H1 (cell line): ENCODE measurements at regions not wholly inside any gene's neighbourhood (a gene's known extent, or its start where the extent isn't known, plus 50 kb on each side); places are given as distances from the start of the nearest gene placed in this dataset.

ENCODE experiments used
- EZH2 ChIP-seq: fragments of 200-600 bp; sonication (generic); IDR thresholded peaks from 2 replicates; pipeline ENCODE4 v1.7.1; 2012; ENCODE audit warnings: low read depth, mild to moderate bottlenecking, moderate library complexity, low read length, inconsistent platforms; ENCODE audit not compliant: severe bottlenecking
- POLR2A ChIP-seq, 2 experiments: IDR thresholded peaks; 1 replicate in 1 of 2; 2 replicates in 1 of 2; pipeline ENCODE4 v1.6.1; 2011; ENCODE audit warnings: low read depth in 2 of 2, low read length in 2 of 2, mild to moderate bottlenecking in 2 of 2; ENCODE audit errors: control extremely low read depth in 1 of 2
- POLR2AphosphoS5 ChIP-seq: IDR thresholded peaks from 2 replicates; pipeline ENCODE4 v1.6.1; 2011; ENCODE audit warnings: low read depth, low read length
- RAD21 ChIP-seq, 2 experiments: IDR thresholded peaks in 1 of 2; conservative IDR thresholded peaks in 1 of 2; 2 replicates each; pipeline ENCODE4 v1.6.1; 2011; ENCODE audit warnings: low read depth in 2 of 2, low read length in 2 of 2, improper control_type of control experiment in 1 of 2, inconsistent platforms in 1 of 2, mild to moderate bottlenecking in 1 of 2, moderate library complexity in 1 of 2
- SIN3A ChIP-seq, 2 experiments: IDR thresholded peaks in 1 of 2; conservative IDR thresholded peaks in 1 of 2; 2 replicates each; pipeline ENCODE4 v1.6.1; 2011 to 2012; ENCODE audit warnings: low read length in 2 of 2, improper control_type of control experiment in 1 of 2, low read depth in 1 of 2, mild to moderate bottlenecking in 1 of 2
- TAF1 ChIP-seq: IDR thresholded peaks from 2 replicates; pipeline ENCODE4 v1.6.1; 2011; ENCODE audit warnings: mild to moderate bottlenecking, low read depth, low read length
- TAF7 ChIP-seq: optimal IDR thresholded peaks from 2 replicates; pipeline ENCODE3; 2011; ENCODE audit warnings: low read depth, mild to moderate bottlenecking, inconsistent platforms, low read length, moderate library complexity, borderline replicate concordance
- TBP ChIP-seq: IDR thresholded peaks from 2 replicates; pipeline ENCODE4 v1.6.1; 2011; ENCODE audit warnings: low read depth, low read length, improper control_type of control experiment
- YY1 ChIP-seq: IDR thresholded peaks from 2 replicates; pipeline ENCODE4 v1.6.1; 2011; ENCODE audit warnings: low read depth, mild to moderate bottlenecking, low read length
- ZNF274 ChIP-seq: IDR thresholded peaks from 2 replicates; pipeline ENCODE4 v1.7.0; 2012; ENCODE audit warnings: low read length, borderline replicate concordance; ENCODE audit errors: extremely low read depth
- TF ChIP-seq, protein P1 (sequence below), 3 experiments: IDR thresholded peaks; 1 replicate in 2 of 3; 2 replicates in 1 of 3; pipeline versions ENCODE4 v1.5.1 to v1.6.1; 2011; ENCODE audit warnings: low read length in 3 of 3, mild to moderate bottlenecking in 3 of 3, inconsistent platforms in 2 of 3, low read depth in 1 of 3, moderate library complexity in 1 of 3; ENCODE audit not compliant: insufficient read depth in 1 of 3; ENCODE audit errors: control extremely low read depth in 1 of 3
- TF ChIP-seq, protein P2 (sequence below): IDR thresholded peaks from 2 replicates; pipeline ENCODE4 v1.6.1; 2011; ENCODE audit warnings: low read depth, mild to moderate bottlenecking, low read length; ENCODE audit not compliant: insufficient read depth
- TF ChIP-seq, protein P3 (sequence below): IDR thresholded peaks from 2 replicates; pipeline ENCODE4 v1.6.1; 2012; ENCODE audit warnings: inconsistent platforms

DNA sequence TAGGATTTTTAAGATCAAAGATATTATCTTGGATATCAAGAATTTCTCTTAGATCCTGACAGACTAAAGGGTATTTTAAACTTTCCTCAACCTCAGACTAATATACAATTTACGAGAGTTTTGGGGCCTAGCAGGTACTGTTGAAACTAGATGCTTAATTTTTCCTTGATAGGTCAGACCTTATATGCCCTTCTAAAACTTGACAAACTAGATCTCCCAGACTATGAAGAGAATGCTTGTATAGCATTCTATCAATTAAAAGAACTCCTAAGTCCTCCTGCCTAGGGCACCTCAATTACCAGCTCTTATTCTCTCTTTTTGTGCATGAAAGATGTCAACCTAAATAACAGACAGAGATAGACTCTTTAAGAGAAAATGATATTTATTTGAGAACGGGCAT, 60.4 kb upstream of the TRIM9 start:
- TF ChIP-seq POLR2AphosphoS5 (no peak), TAF7 (no peak), SIN3A (conservative IDR thresholded peaks at IDR 0.05 in 1 of 2, IDR thresholded peaks at IDR 0.05 in 1 of 2; ENCODE audit: low read depth in 1 of 2, low read length in 2 of 2) (no peak), YY1 (no peak), ZNF274 (no peak), TAF1 (no peak), RAD21 (IDR thresholded peaks at IDR 0.05 in 1 of 2, conservative IDR thresholded peaks at IDR 0.05 in 1 of 2; ENCODE audit: low read depth in 2 of 2, low read length in 2 of 2) (no peak), POLR2A (IDR thresholded peaks at IDR 0.05; ENCODE audit: control extremely low read depth in 1 of 2, low read depth in 2 of 2, low read length in 2 of 2) (no peak), EZH2 (no peak), TBP (no peak)
- TF ChIP-seq, protein P1, sequence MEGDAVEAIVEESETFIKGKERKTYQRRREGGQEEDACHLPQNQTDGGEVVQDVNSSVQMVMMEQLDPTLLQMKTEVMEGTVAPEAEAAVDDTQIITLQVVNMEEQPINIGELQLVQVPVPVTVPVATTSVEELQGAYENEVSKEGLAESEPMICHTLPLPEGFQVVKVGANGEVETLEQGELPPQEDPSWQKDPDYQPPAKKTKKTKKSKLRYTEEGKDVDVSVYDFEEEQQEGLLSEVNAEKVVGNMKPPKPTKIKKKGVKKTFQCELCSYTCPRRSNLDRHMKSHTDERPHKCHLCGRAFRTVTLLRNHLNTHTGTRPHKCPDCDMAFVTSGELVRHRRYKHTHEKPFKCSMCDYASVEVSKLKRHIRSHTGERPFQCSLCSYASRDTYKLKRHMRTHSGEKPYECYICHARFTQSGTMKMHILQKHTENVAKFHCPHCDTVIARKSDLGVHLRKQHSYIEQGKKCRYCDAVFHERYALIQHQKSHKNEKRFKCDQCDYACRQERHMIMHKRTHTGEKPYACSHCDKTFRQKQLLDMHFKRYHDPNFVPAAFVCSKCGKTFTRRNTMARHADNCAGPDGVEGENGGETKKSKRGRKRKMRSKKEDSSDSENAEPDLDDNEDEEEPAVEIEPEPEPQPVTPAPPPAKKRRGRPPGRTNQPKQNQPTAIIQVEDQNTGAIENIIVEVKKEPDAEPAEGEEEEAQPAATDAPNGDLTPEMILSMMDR (IDR thresholded peaks at IDR 0.05; ENCODE audit: control extremely low read depth in 1 of 3, insufficient read depth in 1 of 3, low read depth in 1 of 3, low read length in 3 of 3): no peak
- TF ChIP-seq, protein P2, sequence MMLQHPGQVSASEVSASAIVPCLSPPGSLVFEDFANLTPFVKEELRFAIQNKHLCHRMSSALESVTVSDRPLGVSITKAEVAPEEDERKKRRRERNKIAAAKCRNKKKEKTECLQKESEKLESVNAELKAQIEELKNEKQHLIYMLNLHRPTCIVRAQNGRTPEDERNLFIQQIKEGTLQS: no peak
- TF ChIP-seq, protein P3, sequence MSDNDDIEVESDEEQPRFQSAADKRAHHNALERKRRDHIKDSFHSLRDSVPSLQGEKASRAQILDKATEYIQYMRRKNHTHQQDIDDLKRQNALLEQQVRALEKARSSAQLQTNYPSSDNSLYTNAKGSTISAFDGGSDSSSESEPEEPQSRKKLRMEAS: no peak
